Gastrocnemius medialis (tissue), 4 donors: ENCODE measurements at regions not wholly inside any gene's neighbourhood (a gene's known extent, or its start where the extent isn't known, plus 50 kb on each side); places are given as distances from the start of the nearest gene placed in this dataset.
"Not testable (repeated sequence)": the region's sequence is repeated elsewhere in the genome, so short reads cannot be mapped to it uniquely, and the experiment has no call there.

ENCODE experiments used
- ATAC-seq, 2 donors: fragments of 150-250 bp; one replicate each; pipeline ENCODE4 v1.9.1; 2016
- DNase-seq, 2 donors: peaks; one replicate each; pipeline ENCODE4 v3.0.0-alpha.2; 2019
- H3K27ac ChIP-seq, 4 donors: fragments of 200-600 bp; sonication (generic); 1 replicate in 1 of 4; 2 replicates in 3 of 4; pipeline ENCODE4 v1.5.1; 2016 to 2018; ENCODE audit warnings: mild to moderate bottlenecking in 2 of 4, moderate library complexity in 1 of 4
- H3K27me3 ChIP-seq, 3 donors: fragments of 200-600 bp; sonication (generic) in 2 of 3; 1 replicate in 1 of 3; 2 replicates in 2 of 3; pipeline versions ENCODE4 v1.5.1 to v1.6.0; 2016 to 2019; ENCODE audit warnings: mild to moderate bottlenecking in 1 of 3, moderate library complexity in 1 of 3
- H3K36me3 ChIP-seq, 2 donors: fragments of 200-600 bp; sonication (generic) in 1 of 2; one replicate each; pipeline ENCODE4 v1.5.1; 2017 to 2018
- H3K4me1 ChIP-seq, 2 donors: fragments of 200-600 bp; sonication (generic) in 1 of 2; one replicate each; pipeline ENCODE4 v1.5.1; 2016 to 2017; ENCODE audit warnings: mild to moderate bottlenecking in 2 of 2
- H3K4me3 ChIP-seq, 4 donors: fragments of 200-600 bp; sonication (generic) in 3 of 4; 1 replicate in 1 of 4; 2 replicates in 3 of 4; pipeline ENCODE4 v1.5.1; 2016 to 2019; ENCODE audit warnings: mild to moderate bottlenecking in 2 of 4
- H3K9me3 ChIP-seq, 3 donors: fragments of 200-600 bp; sonication (generic) in 2 of 3; 1 replicate in 1 of 3; 2 replicates in 2 of 3; pipeline ENCODE4 v1.5.1; 2016 to 2019
- POLR2A ChIP-seq, 2 donors: fragments of 450-650 bp; IDR thresholded peaks; one replicate each; pipeline ENCODE4 v1.6.1; 2017; ENCODE audit warnings: antibody characterized with exemption in 2 of 2, mild to moderate bottlenecking in 2 of 2, moderate library complexity in 2 of 2
- in situ Hi-C, 4 donors: fragments of 200-750 bp; cut with MboI; loops; one replicate each; pipeline versions ENCODE4 v1.15.0 to v1.8.0; 2017; ENCODE audit warnings: low sequenced_read_pairs in 4 of 4
- intact Hi-C: fragments of 100-400 bp; cut with DNase I; formaldehyde crosslinking; loops from one replicate; pipeline ENCODE4 v1.15.1; 2023; ENCODE audit warnings: low total_unique reads
- TF ChIP-seq, protein P1 (sequence below), 5 experiments: fragments of 450-650 bp in 3 of 5; fragments of 200-600 bp in 2 of 5; sonication (generic) in 2 of 5; IDR thresholded peaks in 4 of 5; conservative IDR thresholded peaks in 1 of 5; 1 replicate in 4 of 5; 2 replicates in 1 of 5; pipeline ENCODE4 v1.5.1; 2016 to 2019; ENCODE audit warnings: antibody characterized with exemption in 5 of 5, mild to moderate bottlenecking in 3 of 5, moderate library complexity in 3 of 5

DNA sequence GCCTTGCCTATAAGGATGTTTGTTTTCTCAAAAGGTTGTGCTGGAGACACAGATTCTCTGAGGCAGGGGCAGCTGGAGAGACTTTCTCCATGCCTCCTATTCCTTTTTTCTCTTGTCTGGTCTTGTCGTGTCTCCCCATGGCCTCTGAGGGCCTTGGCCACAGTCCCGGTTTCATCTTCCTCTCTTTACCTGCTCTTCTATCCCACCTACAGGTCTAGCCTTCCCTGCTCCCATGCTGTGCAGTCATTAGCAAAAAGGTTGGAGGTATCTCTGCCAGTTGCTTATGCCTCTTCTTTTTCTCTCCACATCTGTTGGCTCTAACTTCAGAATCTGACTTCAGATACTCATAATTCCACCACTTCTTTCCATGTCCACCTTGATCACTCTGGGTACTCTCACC is 191.1 kb downstream of the IL20RB start:
- Histone ChIP-seq H3K4me1 (no peaks in the 10 kb centered on the region), H3K27ac (no peak overlapping the region), H3K36me3 (no peaks in the 10 kb centered on the region), H3K4me3 (no peak overlapping the region), H3K9me3 (no peaks in the 10 kb centered on the region), H3K27me3 (no peaks in the 10 kb centered on the region)
- no peak for TF ChIP-seq POLR2A (IDR thresholded peaks at IDR 0.05)
- TF ChIP-seq, protein P1, sequence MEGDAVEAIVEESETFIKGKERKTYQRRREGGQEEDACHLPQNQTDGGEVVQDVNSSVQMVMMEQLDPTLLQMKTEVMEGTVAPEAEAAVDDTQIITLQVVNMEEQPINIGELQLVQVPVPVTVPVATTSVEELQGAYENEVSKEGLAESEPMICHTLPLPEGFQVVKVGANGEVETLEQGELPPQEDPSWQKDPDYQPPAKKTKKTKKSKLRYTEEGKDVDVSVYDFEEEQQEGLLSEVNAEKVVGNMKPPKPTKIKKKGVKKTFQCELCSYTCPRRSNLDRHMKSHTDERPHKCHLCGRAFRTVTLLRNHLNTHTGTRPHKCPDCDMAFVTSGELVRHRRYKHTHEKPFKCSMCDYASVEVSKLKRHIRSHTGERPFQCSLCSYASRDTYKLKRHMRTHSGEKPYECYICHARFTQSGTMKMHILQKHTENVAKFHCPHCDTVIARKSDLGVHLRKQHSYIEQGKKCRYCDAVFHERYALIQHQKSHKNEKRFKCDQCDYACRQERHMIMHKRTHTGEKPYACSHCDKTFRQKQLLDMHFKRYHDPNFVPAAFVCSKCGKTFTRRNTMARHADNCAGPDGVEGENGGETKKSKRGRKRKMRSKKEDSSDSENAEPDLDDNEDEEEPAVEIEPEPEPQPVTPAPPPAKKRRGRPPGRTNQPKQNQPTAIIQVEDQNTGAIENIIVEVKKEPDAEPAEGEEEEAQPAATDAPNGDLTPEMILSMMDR (IDR thresholded peaks at IDR 0.05 in 4 of 5, conservative IDR thresholded peaks at IDR 0.05 in 1 of 5) = no peak
- DNase-seq = no peak
- intact Hi-C loops = no loop called here
- no peak for ATAC-seq
- in situ Hi-C loops = no loop called here

- TF ChIP-seq, protein P1 (IDR thresholded peaks at IDR 0.05 in 4 of 5, conservative IDR thresholded peaks at IDR 0.05 in 1 of 5) = no peak
- no peak for TF ChIP-seq POLR2A (IDR thresholded peaks at IDR 0.05)
- H3K27ac ChIP-seq = no peak overlapping the region
- ATAC-seq = no peak
- intact Hi-C loops = no loop called here
- in situ Hi-C loops = no loop called here
- H3K36me3 ChIP-seq = no peaks in the 10 kb centered on the region
- H3K4me3 ChIP-seq = no peak overlapping the region
- H3K9me3 ChIP-seq = no peaks in the 10 kb centered on the region
- no peaks in the 10 kb centered on the region for H3K4me1 ChIP-seq
- DNase-seq = no peak
- H3K27me3 ChIP-seq = no peaks in the 10 kb centered on the region
These were observed 193.0 kb downstream of the IL20RB start for GRCh38 chr3:137150825-137151224.

GRCh38 chr3:137153046-137153445 is 195.3 kb downstream of the IL20RB start:
- in situ Hi-C loops, H3K36me3 ChIP-seq, H3K27me3 ChIP-seq, ATAC-seq, intact Hi-C loops, H3K27ac ChIP-seq, H3K4me1 ChIP-seq, H3K4me3 ChIP-seq, H3K9me3 ChIP-seq, DNase-seq: not testable (repeated sequence)

GRCh38 chr3:137163241-137163871 is 205.6 kb downstream of the IL20RB start:
- H3K27ac ChIP-seq = peak overlapping the region; percentile 17 to 55 (median 49)
- DNase-seq = no peak

DNA sequence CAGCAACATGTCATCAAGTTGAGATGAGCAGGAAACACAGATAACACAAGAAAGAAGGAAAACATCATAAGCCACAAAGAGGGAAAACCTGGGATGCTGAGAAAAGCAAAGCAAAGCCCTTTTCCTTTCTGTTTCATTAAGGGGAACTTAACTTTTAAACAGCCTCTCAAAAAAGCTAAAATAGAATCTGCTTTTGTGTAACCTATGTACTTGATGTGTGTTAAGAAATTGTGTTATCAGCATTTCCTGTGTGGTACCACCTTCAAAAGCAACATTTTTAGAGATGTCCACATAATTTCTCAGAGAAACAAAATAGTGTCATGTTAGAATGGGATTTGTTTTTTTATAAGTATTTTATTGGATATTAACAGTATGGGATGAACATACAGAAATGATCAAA is 206.2 kb downstream of the IL20RB start:
- peaks cover 0 to 6% of the 10 kb centered on the region in 2 donors for H3K4me1 ChIP-seq
- no peaks in the 10 kb centered on the region for H3K27me3 ChIP-seq
- H3K27ac ChIP-seq = peak overlapping the region; percentile 17 to 55 (median 49)
- no peak for ATAC-seq
- intact Hi-C loops (no loop called here), in situ Hi-C loops (no loop called here)
- H3K36me3 ChIP-seq = no peaks in the 10 kb centered on the region
- no peaks in the 10 kb centered on the region for H3K9me3 ChIP-seq
- DNase-seq = no peak
- peak overlapping the region in 2 of 4 donors; percentile 1 to 36 for H3K4me3 ChIP-seq
- TF ChIP-seq, protein P1 (IDR thresholded peaks at IDR 0.05 in 4 of 5, conservative IDR thresholded peaks at IDR 0.05 in 1 of 5) = no peak
- TF ChIP-seq POLR2A (IDR thresholded peaks at IDR 0.05) = no peak

More at GRCh38 chr3:137163241-137163871, 205.6 kb downstream of the IL20RB start:
- ATAC-seq = peak; percentile 62 to 68
- TF ChIP-seq, protein P1 (IDR thresholded peaks at IDR 0.05 in 4 of 5, conservative IDR thresholded peaks at IDR 0.05 in 1 of 5) = no peak
- TF ChIP-seq POLR2A (IDR thresholded peaks at IDR 0.05) = no peak
- in situ Hi-C loops (no loop called here), intact Hi-C loops (no loop called here)
- Histone ChIP-seq H3K27me3 (no peaks in the 10 kb centered on the region), H3K4me1 (peaks cover 0 to 6% of the 10 kb centered on the region in 2 donors), H3K4me3 (peak overlapping the region in 2 of 4 donors; percentile 1 to 36), H3K9me3 (no peaks in the 10 kb centered on the region), H3K36me3 (no peaks in the 10 kb centered on the region)
